ENCODE measurements at regions not wholly inside any gene's neighbourhood (a gene's known extent, or its start where the extent isn't known, plus 50 kb on each side); places are given as distances from the start of the nearest gene placed in this dataset.
A peak's percentile ranks its signal among the peaks of the same experiment; 100 is the strongest.

DNA sequence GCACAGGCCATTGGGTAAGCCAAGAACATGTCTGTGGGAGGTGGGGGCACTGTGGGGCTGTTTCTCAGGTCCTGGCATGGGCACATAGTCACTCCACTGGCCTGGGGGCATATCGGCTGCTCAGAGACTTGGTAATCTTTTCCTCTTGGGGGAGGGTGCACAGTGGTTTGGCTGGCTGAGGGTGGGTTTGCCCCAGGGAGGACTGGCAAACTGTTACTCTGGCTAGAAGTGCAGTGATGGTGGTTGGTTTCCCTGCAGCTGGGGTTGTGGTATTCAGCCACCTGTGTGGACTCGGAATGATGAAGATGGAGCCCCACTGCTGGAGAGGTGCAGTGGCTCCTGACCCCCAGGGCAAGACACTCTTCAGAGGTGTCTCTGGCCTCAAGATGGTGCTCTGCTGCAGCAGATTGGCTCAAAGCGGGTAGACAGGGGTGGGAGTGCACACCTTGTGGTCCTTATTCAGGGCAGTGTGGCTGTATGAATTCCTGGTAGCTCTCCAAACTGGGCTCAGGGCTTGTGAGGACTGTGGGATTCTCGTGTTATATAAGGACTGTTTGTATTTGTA is 74.1 kb upstream of the DDHD1 start:
- TF ChIP-seq, protein P1, sequence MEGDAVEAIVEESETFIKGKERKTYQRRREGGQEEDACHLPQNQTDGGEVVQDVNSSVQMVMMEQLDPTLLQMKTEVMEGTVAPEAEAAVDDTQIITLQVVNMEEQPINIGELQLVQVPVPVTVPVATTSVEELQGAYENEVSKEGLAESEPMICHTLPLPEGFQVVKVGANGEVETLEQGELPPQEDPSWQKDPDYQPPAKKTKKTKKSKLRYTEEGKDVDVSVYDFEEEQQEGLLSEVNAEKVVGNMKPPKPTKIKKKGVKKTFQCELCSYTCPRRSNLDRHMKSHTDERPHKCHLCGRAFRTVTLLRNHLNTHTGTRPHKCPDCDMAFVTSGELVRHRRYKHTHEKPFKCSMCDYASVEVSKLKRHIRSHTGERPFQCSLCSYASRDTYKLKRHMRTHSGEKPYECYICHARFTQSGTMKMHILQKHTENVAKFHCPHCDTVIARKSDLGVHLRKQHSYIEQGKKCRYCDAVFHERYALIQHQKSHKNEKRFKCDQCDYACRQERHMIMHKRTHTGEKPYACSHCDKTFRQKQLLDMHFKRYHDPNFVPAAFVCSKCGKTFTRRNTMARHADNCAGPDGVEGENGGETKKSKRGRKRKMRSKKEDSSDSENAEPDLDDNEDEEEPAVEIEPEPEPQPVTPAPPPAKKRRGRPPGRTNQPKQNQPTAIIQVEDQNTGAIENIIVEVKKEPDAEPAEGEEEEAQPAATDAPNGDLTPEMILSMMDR (conservative IDR thresholded peaks at IDR 0.05; ENCODE audit: low read depth in 2 of 2) = peak in 1 of 2 experiments; percentile 47; a peak in 2 of 4 replicates
- TF ChIP-seq EZH2 (IDR thresholded peaks at IDR 0.05; ENCODE audit: low read depth, unreplicated experiment) (no peak), POLR2AphosphoS5 (IDR thresholded peaks at IDR 0.05; ENCODE audit: low read depth) (no peak), CREB1 (CRISPR knock-in tag; IDR thresholded peaks at IDR 0.05; ENCODE audit: low read depth) (no peak), ZNF331 (CRISPR knock-in tag; IDR thresholded peaks at IDR 0.05; ENCODE audit: low read depth) (no peak), EZH2phosphoT487 (IDR thresholded peaks at IDR 0.05; ENCODE audit: unreplicated experiment) (no peak), ZNF114 (CRISPR knock-in tag; IDR thresholded peaks at IDR 0.05) (no peak)
- TF ChIP-seq, protein P2, sequence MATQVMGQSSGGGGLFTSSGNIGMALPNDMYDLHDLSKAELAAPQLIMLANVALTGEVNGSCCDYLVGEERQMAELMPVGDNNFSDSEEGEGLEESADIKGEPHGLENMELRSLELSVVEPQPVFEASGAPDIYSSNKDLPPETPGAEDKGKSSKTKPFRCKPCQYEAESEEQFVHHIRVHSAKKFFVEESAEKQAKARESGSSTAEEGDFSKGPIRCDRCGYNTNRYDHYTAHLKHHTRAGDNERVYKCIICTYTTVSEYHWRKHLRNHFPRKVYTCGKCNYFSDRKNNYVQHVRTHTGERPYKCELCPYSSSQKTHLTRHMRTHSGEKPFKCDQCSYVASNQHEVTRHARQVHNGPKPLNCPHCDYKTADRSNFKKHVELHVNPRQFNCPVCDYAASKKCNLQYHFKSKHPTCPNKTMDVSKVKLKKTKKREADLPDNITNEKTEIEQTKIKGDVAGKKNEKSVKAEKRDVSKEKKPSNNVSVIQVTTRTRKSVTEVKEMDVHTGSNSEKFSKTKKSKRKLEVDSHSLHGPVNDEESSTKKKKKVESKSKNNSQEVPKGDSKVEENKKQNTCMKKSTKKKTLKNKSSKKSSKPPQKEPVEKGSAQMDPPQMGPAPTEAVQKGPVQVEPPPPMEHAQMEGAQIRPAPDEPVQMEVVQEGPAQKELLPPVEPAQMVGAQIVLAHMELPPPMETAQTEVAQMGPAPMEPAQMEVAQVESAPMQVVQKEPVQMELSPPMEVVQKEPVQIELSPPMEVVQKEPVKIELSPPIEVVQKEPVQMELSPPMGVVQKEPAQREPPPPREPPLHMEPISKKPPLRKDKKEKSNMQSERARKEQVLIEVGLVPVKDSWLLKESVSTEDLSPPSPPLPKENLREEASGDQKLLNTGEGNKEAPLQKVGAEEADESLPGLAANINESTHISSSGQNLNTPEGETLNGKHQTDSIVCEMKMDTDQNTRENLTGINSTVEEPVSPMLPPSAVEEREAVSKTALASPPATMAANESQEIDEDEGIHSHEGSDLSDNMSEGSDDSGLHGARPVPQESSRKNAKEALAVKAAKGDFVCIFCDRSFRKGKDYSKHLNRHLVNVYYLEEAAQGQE (IDR thresholded peaks at IDR 0.05; ENCODE audit: unreplicated experiment) = no peak
- TF ChIP-seq, protein P3, sequence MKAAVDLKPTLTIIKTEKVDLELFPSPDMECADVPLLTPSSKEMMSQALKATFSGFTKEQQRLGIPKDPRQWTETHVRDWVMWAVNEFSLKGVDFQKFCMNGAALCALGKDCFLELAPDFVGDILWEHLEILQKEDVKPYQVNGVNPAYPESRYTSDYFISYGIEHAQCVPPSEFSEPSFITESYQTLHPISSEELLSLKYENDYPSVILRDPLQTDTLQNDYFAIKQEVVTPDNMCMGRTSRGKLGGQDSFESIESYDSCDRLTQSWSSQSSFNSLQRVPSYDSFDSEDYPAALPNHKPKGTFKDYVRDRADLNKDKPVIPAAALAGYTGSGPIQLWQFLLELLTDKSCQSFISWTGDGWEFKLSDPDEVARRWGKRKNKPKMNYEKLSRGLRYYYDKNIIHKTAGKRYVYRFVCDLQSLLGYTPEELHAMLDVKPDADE (IDR thresholded peaks at IDR 0.05) = no peak

Measured in GM23338 (cell line).